Hepatic stellate cell (primary cell): ENCODE measurements at regions not wholly inside any gene's neighbourhood (a gene's known extent, or its start where the extent isn't known, plus 50 kb on each side); places are given as distances from the start of the nearest gene placed in this dataset.
"Not testable (repeated sequence)": the region's sequence is repeated elsewhere in the genome, so short reads cannot be mapped to it uniquely, and the experiment has no call there.

ENCODE experiments used
- DNase-seq: peaks from one replicate; pipeline ENCODE4 v3.0.0; 2011; ENCODE audit warnings: low spot score

GRCh38 chr13:81375709-81376108 is 1034.8 kb upstream of the SPRY2 start:
- no peak for DNase-seq

GRCh38 chr13:81362711-81363110 is 1021.8 kb upstream of the SPRY2 start:
- not testable (repeated sequence) for DNase-seq

- DNase-seq = no peak
Observed at GRCh38 chr13:81350056-81350455, 1009.1 kb upstream of the SPRY2 start.

GRCh38 chr13:81340118-81341069 is 999.5 kb upstream of the SPRY2 start:
- DNase-seq = not testable (repeated sequence)

- DNase-seq = not testable (repeated sequence)
Observed at GRCh38 chr13:81339666-81340065, 998.7 kb upstream of the SPRY2 start.

GRCh38 chr13:81334481-81334880 is 993.6 kb upstream of the SPRY2 start:
- DNase-seq = no peak

GRCh38 chr13:81326913-81327312 is 986.0 kb upstream of the SPRY2 start:
- no peak for DNase-seq

GRCh38 chr13:81320516-81320915 is 979.6 kb upstream of the SPRY2 start:
- DNase-seq = no peak

GRCh38 chr13:81319351-81319750 is 978.4 kb upstream of the SPRY2 start:
- no peak for DNase-seq

GRCh38 chr13:81318231-81319019 is 977.5 kb upstream of the SPRY2 start:
- no peak for DNase-seq

- no peak for DNase-seq
Observed at GRCh38 chr13:81314461-81314860, 973.5 kb upstream of the SPRY2 start.

GRCh38 chr13:81305928-81306327 is 965.0 kb upstream of the SPRY2 start:
- DNase-seq = no peak

GRCh38 chr13:81304121-81304659 is 963.3 kb upstream of the SPRY2 start:
- DNase-seq = no peak

- no peak for DNase-seq
Observed at GRCh38 chr13:81302677-81303076, 961.8 kb upstream of the SPRY2 start.

GRCh38 chr13:81302125-81302524 is 961.2 kb upstream of the SPRY2 start:
- no peak for DNase-seq

GRCh38 chr13:81295177-81295576 is 954.3 kb upstream of the SPRY2 start:
- DNase-seq = no peak

- DNase-seq = no peak
Observed at GRCh38 chr13:81293594-81294164, 952.8 kb upstream of the SPRY2 start.

GRCh38 chr13:81283561-81283960 is 942.6 kb upstream of the SPRY2 start:
- DNase-seq = no peak

- no peak for DNase-seq
Observed at GRCh38 chr13:81283062-81283461, 942.1 kb upstream of the SPRY2 start.

GRCh38 chr13:81275666-81276258 is 934.8 kb upstream of the SPRY2 start:
- DNase-seq = no peak

- no peak for DNase-seq
Observed at GRCh38 chr13:81247711-81248110, 906.8 kb upstream of the SPRY2 start.

GRCh38 chr13:81246556-81246955 is 905.6 kb upstream of the SPRY2 start:
- no peak for DNase-seq
